Prostate gland (tissue), 2 donors: ENCODE measurements at regions not wholly inside any gene's neighbourhood (a gene's known extent, or its start where the extent isn't known, plus 50 kb on each side); places are given as distances from the start of the nearest gene placed in this dataset.

Experiments
- DNase-seq: peaks from one replicate; pipeline ENCODE4 v3.0.0-alpha.2; 2019; ENCODE audit warnings: low spot score
- H3K27ac ChIP-seq, 2 donors: fragments of 200-600 bp; sonication (generic); 2 replicates each; pipeline ENCODE4 v1.5.1; 2017 to 2019
- H3K27me3 ChIP-seq: fragments of 200-600 bp; sonication (generic); replicated peaks from 2 replicates; pipeline ENCODE4 v1.5.1; 2019; ENCODE audit not compliant: insufficient read depth
- H3K36me3 ChIP-seq, 2 donors: fragments of 200-600 bp; sonication (generic); 1 replicate in 1 of 2; 2 replicates in 1 of 2; pipeline versions ENCODE4 v1.5.1 to v1.8.1; 2017 to 2019
- H3K4me1 ChIP-seq: fragments of 200-600 bp; sonication (generic); replicated peaks from 2 replicates; pipeline ENCODE4 v1.5.1; 2019
- H3K4me3 ChIP-seq, 2 donors: fragments of 200-600 bp; sonication (generic); 2 replicates each; pipeline ENCODE4 v1.5.1; 2017 to 2019
- H3K9me3 ChIP-seq: fragments of 200-600 bp; sonication (generic); 2 replicates; pipeline ENCODE4 v1.5.1; 2017
- POLR2A ChIP-seq: fragments of 450-650 bp; IDR thresholded peaks from one replicate; pipeline ENCODE4 v1.6.1; 2016; ENCODE audit warnings: antibody characterized with exemption, mild to moderate bottlenecking
- POLR2AphosphoS5 ChIP-seq: sonication (generic); formaldehyde crosslinking; IDR thresholded peaks from one replicate; pipeline ENCODE4 v1.6.1; 2017; ENCODE audit warnings: antibody characterized with exemption
- WGBS: methylation state at CpG from one replicate; pipeline ENCODE4 v1.1.5; 2018; 5-methylcytosine and 5-hydroxymethylcytosine counted together
- intact Hi-C: fragments of 100-400 bp; cut with DNase I; formaldehyde crosslinking; loops from one replicate; pipeline ENCODE4 v1.14.2; 2022
- TF ChIP-seq, protein P1 (sequence below), 4 experiments: fragments of 200-600 bp in 2 of 4; fragments of 450-650 bp in 2 of 4; sonication (generic) in 2 of 4; IDR thresholded peaks; 1 replicate in 3 of 4; 2 replicates in 1 of 4; pipeline ENCODE4 v1.5.1; 2016 to 2019; ENCODE audit warnings: antibody characterized with exemption in 4 of 4, mild to moderate bottlenecking in 2 of 4, moderate library complexity in 2 of 4

GRCh38 chr5:163825661-163826060 lies 320.2 kb downstream of the MAT2B start:
- TF ChIP-seq, protein P1, sequence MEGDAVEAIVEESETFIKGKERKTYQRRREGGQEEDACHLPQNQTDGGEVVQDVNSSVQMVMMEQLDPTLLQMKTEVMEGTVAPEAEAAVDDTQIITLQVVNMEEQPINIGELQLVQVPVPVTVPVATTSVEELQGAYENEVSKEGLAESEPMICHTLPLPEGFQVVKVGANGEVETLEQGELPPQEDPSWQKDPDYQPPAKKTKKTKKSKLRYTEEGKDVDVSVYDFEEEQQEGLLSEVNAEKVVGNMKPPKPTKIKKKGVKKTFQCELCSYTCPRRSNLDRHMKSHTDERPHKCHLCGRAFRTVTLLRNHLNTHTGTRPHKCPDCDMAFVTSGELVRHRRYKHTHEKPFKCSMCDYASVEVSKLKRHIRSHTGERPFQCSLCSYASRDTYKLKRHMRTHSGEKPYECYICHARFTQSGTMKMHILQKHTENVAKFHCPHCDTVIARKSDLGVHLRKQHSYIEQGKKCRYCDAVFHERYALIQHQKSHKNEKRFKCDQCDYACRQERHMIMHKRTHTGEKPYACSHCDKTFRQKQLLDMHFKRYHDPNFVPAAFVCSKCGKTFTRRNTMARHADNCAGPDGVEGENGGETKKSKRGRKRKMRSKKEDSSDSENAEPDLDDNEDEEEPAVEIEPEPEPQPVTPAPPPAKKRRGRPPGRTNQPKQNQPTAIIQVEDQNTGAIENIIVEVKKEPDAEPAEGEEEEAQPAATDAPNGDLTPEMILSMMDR (IDR thresholded peaks at IDR 0.05), result no peak
- TF ChIP-seq POLR2AphosphoS5 (no peak), POLR2A (no peak)
- Histone ChIP-seq H3K4me3 (no peak overlapping the region), H3K9me3 (no peaks in the 10 kb centered on the region), H3K4me1 (no peaks in the 10 kb centered on the region), H3K27me3 (no peaks in the 10 kb centered on the region), H3K36me3 (no peaks in the 10 kb centered on the region), H3K27ac (no peak overlapping the region)
- intact Hi-C loops, result no loop called here
- DNase-seq, result no peak
- WGBS, result 56% methylated on average over 1 of the region's 1 CpG

DNA sequence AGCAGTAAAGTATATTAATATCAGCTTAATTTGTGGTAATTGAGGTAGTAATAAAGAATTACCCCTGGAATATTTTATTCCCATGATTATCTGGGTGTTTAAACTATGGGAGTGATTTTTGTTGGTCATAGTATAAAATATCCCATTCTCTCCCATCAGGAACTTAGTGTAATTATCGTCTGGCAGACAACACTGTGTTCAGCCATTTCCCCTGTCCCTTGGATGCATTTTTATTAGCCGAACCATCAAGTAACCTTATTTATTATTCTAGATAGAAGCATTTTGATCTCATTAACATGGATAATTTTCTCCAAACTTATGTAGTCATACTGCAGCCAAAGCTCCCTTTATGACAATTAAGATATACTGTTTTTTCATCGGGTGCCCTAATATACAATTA lies 320.8 kb downstream of the MAT2B start:
- no peaks in the 10 kb centered on the region for H3K36me3 ChIP-seq
- no peaks in the 10 kb centered on the region for H3K27me3 ChIP-seq
- DNase-seq, result no peak
- H3K4me1 ChIP-seq, result no peaks in the 10 kb centered on the region
- H3K9me3 ChIP-seq, result no peaks in the 10 kb centered on the region
- WGBS, result 65% methylated on average over 3 of the region's 3 CpGs
- intact Hi-C loops, result no loop called here
- H3K27ac ChIP-seq, result no peak overlapping the region
- TF ChIP-seq, protein P1 (IDR thresholded peaks at IDR 0.05), result no peak
- TF ChIP-seq POLR2A, result no peak
- no peak for TF ChIP-seq POLR2AphosphoS5
- H3K4me3 ChIP-seq, result no peak overlapping the region

DNA sequence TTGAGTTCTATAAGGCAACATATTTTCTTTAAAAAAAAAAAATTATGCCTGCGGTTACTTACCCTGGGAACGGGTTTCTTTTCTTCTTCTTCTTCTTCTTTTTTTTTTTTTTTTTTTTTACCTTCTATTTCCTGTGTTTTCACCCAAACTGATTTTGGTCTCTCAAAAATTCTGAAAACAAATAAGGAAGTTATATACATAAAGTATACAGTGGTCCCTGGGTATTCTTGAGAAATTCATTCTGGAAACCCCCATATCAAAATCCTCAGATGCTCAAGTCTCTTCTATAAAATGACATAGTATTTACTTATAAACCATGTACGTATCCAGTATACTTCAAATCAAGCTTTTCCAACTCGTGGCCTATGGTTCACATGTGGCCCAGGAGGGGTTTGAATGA lies 326.7 kb downstream of the MAT2B start:
- H3K27ac ChIP-seq, result no peak overlapping the region
- TF ChIP-seq POLR2A (no peak), POLR2AphosphoS5 (no peak)
- TF ChIP-seq, protein P1 (IDR thresholded peaks at IDR 0.05), result no peak
- intact Hi-C loops, result no loop called here
- H3K36me3 ChIP-seq, result no peaks in the 10 kb centered on the region
- WGBS, result 80% methylated on average over 4 of the region's 4 CpGs
- no peak for DNase-seq
- H3K9me3 ChIP-seq, result no peaks in the 10 kb centered on the region
- no peaks in the 10 kb centered on the region for H3K4me1 ChIP-seq
- H3K4me3 ChIP-seq, result no peak overlapping the region
- H3K27me3 ChIP-seq, result no peaks in the 10 kb centered on the region

DNA sequence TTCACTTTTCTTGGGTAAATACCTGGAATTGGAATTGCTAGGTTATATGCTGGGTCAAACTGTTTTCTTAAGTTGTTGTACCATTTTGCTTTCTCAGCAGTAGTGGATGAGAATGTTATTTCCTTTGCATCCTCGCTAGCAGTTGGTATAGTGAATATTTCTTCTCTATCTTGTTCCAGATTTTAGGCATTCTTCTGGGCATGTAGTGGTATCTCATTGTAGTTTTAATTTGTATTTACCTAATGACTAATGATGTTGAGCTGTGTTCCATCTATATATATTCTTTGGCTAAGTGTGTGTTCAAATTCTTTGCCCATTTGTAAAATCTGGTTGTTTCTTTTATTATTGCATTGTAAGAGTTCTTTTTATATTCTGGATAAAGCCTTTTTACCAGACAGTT lies 333.3 kb downstream of the MAT2B start:
- TF ChIP-seq POLR2A (no peak), POLR2AphosphoS5 (no peak)
- TF ChIP-seq, protein P1 (IDR thresholded peaks at IDR 0.05), result no peak
- no peak overlapping the region for H3K4me3 ChIP-seq
- H3K36me3 ChIP-seq, result no peaks in the 10 kb centered on the region
- WGBS, result 23% methylated on average over 1 of the region's 1 CpG
- DNase-seq, result no peak
- intact Hi-C loops, result no loop called here
- H3K4me1 ChIP-seq, result no peaks in the 10 kb centered on the region
- no peaks in the 10 kb centered on the region for H3K9me3 ChIP-seq
- no peak overlapping the region for H3K27ac ChIP-seq
- H3K27me3 ChIP-seq, result no peaks in the 10 kb centered on the region

DNA sequence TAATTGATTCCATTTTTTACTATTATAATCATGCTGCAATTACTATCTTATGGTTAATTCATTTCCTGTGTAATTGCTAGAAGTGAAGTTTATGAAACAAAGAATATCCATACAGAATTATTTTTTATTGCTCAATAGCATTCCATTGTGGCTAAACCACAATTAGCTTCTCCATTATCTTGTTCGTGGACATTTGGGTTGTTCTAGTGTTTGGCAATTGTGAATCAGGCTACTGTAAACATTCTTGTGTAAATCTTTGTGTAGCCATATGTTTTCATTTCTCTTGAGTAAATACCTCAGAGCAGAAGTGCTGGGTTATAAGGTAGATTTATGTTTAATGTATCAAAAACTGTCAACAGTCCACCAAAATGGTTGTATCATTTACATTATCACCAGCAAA lies 341.1 kb downstream of the MAT2B start:
- no peak for DNase-seq
- TF ChIP-seq POLR2AphosphoS5 (no peak), POLR2A (no peak)
- TF ChIP-seq, protein P1 (IDR thresholded peaks at IDR 0.05), result no peak
- Histone ChIP-seq H3K36me3 (no peaks in the 10 kb centered on the region), H3K27me3 (no peaks in the 10 kb centered on the region), H3K4me3 (no peak overlapping the region), H3K4me1 (no peaks in the 10 kb centered on the region), H3K9me3 (no peaks in the 10 kb centered on the region), H3K27ac (no peak overlapping the region)
- intact Hi-C loops, result no loop called here
- 24% methylated on average over 1 of the region's 1 CpG for WGBS
